ENCODE measurements at regions not wholly inside any gene's neighbourhood (a gene's known extent, or its start where the extent isn't known, plus 50 kb on each side); places are given as distances from the start of the nearest gene placed in this dataset.

GRCh38 chr4:126742048-126742447 is 890.7 kb upstream of the INTU start:
- TF ChIP-seq GATA3 (IDR thresholded peaks at IDR 0.05; ENCODE audit: low read depth, low read length) (no peak), GATA2 (IDR thresholded peaks at IDR 0.05; ENCODE audit: low read depth, low read length) (no peak)

Measured in SH-SY5Y (cell line).